ENCODE measurements at regions not wholly inside any gene's neighbourhood (a gene's known extent, or its start where the extent isn't known, plus 50 kb on each side); places are given as distances from the start of the nearest gene placed in this dataset.

DNA sequence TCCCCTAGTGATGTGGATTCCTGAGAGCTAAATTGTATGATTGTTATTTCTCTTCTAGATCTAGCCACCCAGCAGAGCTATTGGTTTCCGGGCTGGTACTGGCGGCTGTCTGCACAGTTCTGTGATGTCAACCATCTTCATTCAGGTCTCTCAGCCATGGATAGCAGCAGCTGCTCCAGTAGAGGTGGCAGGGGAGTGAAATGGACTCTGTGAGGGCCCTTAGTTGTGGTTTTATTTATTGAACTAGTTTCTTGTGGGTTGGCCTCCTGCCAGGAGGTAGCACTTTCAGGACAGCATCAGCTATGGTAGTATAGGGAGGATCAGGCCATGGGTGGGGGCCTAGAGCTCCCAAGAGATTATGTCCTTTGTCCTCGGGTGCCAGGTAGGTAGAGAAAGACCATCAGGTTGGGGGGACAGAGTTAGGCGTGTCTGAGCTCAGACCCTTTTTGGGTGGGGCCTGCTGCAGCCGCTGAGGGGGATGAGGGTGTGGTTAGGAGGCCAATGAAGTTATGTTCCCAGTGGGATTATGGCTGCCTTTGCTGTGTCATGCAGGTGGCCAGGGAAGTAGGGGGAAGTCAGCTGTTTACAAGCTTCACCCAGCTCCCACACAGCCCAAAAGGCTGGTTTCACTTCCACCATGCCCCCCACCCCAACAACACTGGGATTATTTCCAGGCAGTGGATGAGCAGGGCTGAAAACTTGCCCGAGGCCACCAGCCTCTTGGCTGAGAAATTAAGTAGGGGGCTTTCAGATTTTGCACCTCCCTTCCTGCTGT, 55.1 kb upstream of the RGS4 start:
- no peak for DNase-seq

DNA sequence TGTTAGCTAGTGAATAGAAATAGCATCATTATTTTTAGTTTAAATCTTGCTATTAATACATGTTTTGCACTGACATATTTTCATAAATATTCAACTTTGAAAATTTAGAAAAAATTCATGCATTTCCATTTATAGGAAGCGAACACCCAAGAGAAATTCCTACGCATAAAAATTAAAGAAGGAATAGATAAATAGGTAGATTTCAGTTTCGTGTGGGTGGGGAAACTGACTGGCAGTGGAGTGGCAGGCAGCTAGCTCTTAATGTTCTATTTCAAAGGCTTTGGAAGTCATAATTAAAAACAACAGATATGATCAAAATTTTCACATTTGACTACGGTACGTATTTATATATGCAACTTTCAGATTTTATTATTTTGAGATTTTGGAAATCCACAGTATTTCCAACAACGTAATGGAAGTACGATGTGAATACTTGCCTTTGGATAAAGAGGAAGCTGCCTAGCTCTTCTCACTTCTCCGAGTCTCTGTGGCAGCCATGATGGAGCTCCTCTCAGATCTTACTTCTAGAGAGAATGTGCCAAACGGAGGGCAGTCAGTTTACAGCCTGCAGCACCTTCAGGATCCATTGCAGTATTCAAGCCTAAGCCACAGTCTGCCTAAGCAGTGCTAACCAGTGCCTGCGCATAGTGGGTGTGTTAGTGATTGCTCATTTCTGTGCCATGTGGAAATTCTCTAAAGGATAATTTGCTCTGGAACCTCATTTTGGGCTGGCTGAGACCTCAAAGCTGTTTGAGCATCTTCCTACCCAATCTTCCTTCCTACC, 62.9 kb upstream of the RGS4 start:
- DNase-seq = no peak

DNA sequence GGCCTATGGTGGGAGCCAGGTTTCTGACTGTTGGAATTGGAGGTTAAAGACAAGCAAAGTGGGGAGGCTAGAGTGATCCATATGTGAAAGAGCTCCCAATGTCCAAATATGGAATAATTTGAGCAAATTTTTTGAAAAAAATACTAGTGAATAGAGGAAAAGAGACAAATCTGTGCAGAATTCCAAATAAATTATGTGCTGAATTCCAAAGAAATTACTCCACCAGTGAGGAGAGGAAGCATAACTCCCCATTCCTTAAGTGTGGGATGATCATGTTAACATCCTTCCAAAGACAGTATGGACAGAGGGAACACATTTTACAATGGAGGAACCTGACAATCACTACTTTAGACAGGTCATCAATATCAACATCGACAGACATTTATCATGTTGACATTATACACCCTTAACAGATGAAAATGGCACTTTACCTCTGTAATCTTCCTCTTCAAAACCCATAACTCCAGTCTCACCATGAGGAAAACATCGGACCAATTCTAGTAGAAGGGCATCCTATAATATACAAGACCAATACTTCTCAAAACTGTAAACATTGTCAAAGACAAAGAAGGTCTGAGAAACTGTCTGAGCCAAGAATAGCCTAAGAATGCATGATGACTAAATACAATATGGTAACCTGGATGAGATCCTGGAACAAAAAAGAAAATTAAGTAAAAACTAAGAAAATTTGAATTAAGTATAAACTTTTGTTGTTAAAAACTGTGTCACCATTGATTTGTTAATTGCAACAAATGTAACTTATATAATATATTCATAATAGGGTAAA, 71.5 kb upstream of the RGS4 start:
- DNase-seq = peak; percentile 91

DNA sequence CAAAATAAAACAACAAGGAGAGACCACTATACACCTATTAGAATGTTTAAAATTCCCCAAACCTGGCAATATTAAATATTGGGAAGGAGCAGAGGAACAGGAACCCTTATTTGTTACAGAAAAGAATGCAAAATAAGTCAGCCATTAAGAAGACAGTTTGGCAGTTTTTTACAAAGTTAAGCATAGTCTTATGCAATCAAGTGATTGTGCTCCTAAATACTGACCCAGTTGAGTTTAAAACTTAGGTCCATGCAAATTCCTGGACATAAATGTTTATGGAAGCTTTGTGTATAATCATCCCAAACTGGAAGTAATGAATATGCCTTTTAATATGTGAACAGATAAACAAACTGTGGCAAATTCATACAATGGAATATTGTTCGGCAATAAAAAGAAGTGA, 72.9 kb upstream of the RGS4 start:
- no peak for DNase-seq

DNA sequence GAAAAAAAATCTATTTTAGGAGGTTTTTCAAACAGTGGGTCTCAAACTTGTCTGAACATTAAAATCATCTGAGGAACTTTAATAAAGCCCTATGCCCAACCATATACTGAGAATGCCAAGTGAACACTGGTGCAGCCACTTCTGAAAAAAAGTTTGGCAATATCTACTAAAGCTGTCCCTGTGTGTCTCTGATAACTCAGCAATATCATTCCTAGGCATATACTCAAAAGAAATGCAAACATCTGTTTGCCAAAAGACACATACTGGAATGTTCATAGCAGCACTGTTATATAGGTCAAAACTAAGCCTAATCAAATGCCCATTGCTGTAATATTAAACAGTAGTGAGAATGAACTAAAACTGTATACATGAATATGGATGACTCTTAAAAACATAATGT, 74.2 kb upstream of the RGS4 start:
- DNase-seq = peak; percentile 91

DNA sequence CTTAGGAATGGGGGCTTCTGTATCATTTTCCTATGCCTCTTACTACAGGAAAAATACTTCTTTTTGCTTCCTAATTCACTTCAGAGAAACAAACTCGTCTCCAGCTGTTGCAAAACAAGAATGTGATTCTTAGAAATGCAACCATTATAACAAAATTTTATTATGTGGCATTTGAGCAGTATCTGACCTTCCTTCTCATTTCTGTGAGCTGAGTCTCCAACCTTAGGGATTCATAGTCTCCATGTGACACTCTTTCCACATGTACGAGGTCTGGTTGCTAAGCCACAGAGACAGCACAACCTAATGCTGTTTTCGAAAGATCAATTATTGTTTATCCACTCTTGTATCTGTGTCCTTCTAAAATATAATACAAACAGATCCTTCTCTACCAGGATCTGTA, 75.3 kb upstream of the RGS4 start:
- DNase-seq = peak; percentile 21

GRCh38 chr1:162992945-162993344, 76.2 kb upstream of the RGS4 start:
- DNase-seq = no peak

DNA sequence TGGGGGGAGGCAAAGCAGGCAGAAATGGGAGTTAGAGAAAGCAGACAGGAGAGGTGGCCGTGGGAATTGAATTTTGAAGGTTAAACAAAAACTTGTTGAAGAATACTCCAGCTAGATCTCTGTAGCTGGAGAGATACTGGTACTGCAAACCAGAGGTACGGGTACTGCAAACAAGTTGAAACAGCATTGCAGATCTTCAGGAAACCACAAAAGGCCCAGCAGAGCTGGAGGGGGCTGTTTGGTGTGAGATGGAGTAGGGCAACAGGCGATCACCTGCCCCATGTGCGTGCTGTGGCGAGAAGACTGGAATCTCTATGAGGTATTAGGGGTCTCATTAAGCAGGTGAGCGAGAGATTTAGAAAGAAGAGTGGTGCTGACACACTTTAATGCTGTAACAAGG, 77.7 kb upstream of the RGS4 start:
- no peak for DNase-seq

GRCh38 chr1:162990665-162991064, 78.5 kb upstream of the RGS4 start:
- DNase-seq = no peak

DNA sequence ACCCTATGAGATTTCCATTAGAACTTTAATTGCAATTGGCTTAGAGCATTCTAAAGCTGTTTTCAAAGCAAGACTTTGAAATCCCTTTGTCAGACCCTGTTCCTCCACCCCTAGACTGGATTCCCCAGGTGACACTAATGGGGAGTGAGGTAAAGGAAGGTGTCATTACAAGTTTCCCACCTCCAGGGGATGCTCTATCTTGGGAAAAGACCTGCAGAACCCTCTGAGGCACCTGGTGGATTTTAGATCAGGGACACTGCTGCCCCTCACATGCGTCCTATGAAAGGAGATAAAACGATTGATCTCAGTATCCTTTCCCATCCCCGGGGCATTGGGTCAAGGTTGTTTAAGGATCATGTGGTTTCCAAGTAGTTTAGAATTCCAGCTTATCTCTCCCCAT, 80.3 kb upstream of the RGS4 start:
- DNase-seq = no peak

GRCh38 chr1:162987866-162988265, 81.3 kb upstream of the RGS4 start:
- peak; percentile 47 for DNase-seq

GRCh38 chr1:162985816-162986435, 83.2 kb upstream of the RGS4 start:
- peak; percentile 37 for DNase-seq

DNA sequence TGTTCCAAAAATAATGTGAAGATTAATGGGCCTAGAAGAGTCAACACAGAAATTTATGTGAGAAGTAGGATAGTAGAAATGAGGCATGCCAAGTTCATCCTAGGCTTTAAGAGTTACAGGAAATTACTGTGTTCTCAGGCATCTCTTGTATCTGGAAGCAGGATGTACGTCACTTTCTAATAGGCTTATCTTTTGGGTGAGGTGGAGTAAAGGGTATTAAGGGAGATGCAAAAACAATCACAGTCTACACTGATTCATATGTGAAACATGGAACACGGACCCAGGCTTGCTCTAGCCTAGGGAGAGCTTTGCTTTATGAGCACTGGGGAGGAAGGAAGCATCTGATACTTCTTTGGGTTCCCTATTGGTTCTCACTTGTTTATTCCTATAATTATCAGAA, 84.5 kb upstream of the RGS4 start:
- DNase-seq = peak; percentile 94

DNA sequence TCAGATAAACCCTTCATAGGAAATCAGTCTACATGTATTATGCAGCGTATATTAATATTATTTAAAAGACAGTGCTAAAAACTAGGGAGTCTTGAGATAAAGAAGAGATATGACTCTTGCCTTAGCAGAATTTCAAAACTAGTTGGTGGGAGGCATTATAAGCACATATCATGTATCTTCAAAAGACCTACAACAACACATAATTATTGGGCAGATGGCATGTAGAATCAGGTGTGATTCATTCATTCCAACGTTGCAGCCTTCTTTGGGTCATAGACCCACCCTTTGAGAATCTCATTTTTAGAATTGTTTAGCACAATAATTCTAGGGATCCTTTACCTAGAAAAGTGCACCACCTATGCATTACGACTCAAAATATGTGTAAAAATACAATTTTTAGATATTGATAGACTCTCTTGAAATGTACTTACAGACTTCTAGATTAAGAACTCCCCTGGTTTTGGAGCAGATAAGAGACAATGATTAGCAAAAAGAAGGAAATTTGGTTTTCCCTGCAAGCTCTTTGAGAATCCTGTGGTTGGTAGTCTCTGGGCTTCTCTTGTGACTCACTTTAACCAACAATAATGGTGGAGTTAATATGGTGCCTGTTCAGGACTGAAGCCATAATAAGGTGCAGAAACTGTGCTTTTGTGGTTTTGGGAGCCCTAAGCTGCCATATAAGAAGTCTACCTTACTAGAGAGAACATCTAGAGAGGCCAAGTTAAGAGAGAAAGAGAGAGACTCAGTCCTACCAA, 85.3 kb upstream of the RGS4 start:
- peak; percentile 38 for DNase-seq

DNA sequence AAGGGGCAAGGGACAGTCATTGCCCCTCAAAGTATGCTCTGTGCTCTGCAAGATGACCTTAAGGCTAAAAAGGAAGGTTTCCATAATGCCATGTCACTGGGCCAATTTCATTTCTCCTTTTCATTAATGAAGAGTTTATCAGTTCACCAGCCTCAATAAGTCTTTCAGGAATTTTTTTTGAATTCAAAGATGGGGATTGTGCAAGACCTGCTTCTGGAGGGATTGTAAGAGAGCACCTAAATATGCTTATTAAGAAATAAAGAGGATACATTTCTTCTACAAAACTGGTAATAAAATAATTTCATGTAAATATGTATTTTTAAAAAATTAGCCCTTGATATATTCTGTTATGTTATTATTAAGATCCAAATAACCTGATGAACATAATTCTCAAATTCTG, 86.8 kb upstream of the RGS4 start:
- no peak for DNase-seq

GRCh38 chr1:162977944-162978568, 91.1 kb upstream of the RGS4 start:
- no peak for DNase-seq

- no peak for DNase-seq
Measured at GRCh38 chr1:162976628-162977027, 92.5 kb upstream of the RGS4 start.

DNA sequence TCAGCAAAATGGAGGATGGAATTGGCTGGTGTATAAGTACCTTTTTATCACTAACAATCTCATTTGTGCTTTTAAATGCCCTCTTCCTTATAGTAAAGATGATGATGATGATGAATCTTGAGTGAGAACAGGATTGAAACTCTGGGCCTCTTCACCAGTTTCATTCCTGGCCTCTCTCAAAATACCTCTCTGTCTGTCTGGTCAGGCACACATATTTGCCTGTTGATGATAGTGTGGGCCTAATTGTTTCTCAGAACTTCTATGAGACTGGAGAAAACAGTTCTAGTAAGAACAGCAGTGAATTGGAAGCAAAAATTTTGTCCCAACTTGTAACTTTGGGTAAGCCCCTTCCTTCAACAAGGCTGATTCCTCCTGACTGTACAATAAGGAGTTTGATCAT, 94.4 kb upstream of the RGS4 start:
- DNase-seq = peak; percentile 23

DNA sequence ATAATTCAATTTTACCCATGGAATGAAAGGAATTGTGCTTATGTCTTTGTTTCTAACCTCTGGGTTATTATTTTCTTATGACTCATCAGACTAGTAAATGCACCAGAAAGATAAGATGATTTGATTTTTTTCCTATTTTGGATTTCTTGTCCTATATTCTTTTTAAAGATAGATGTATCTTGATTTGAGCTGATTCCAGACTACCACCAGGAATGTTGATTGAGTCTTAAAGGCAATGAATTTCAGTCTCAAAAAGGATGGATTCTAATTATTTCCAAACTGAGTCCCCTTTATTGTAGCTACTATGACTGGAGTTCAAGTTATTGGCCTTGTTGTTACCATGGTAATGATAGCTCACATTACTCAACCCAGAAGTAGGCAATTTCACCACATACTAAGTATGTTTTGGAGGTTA, 95.8 kb upstream of the RGS4 start:
- DNase-seq = peak; percentile 94

- DNase-seq = peak; percentile 66
Measured at GRCh38 chr1:162972773-162973172, 96.4 kb upstream of the RGS4 start.

- DNase-seq = no peak
Measured at GRCh38 chr1:162970021-162970420, 99.1 kb upstream of the RGS4 start.

- no peak for DNase-seq
Measured at GRCh38 chr1:162966613-162967012, 102.5 kb upstream of the RGS4 start.

Data from fibroblast of skin of back (primary cell).